Vagina (tissue), 2 donors: ENCODE measurements at regions not wholly inside any gene's neighbourhood (a gene's known extent, or its start where the extent isn't known, plus 50 kb on each side); places are given as distances from the start of the nearest gene placed in this dataset.

Experiments used
- DNase-seq, 2 donors: peaks; one replicate each; pipeline ENCODE4 v3.0.0-alpha.2; 2017; ENCODE audit errors: extremely low spot score in 2 of 2
- H3K27ac ChIP-seq: fragments of 200-600 bp; sonication (generic); one replicate; pipeline ENCODE4 v1.5.1; 2019
- H3K27me3 ChIP-seq: fragments of 200-600 bp; sonication (generic); one replicate; pipeline ENCODE4 v1.5.1; 2019
- H3K36me3 ChIP-seq, 2 donors: fragments of 200-600 bp; sonication (generic); one replicate each; pipeline ENCODE4 v1.5.1; 2017 to 2019
- H3K4me1 ChIP-seq: fragments of 200-600 bp; sonication (generic); one replicate; pipeline ENCODE4 v1.5.1; 2019
- H3K4me3 ChIP-seq, 2 donors: fragments of 200-600 bp; sonication (generic); 1 replicate in 1 of 2; 2 replicates in 1 of 2; pipeline ENCODE4 v1.5.1; 2016 to 2019
- H3K9me3 ChIP-seq: fragments of 200-600 bp; sonication (generic); one replicate; pipeline ENCODE4 v1.5.1; 2019
- POLR2A ChIP-seq, 2 donors: fragments of 450-650 bp; IDR thresholded peaks; one replicate each; pipeline ENCODE4 v1.6.1; 2017; ENCODE audit warnings: antibody characterized with exemption in 2 of 2, mild to moderate bottlenecking in 2 of 2, moderate library complexity in 2 of 2
- POLR2AphosphoS5 ChIP-seq, 2 donors: sonication (generic); formaldehyde crosslinking; IDR thresholded peaks; one replicate each; pipeline ENCODE4 v1.9.0; 2017; ENCODE audit warnings: antibody characterized with exemption in 2 of 2, mild to moderate bottlenecking in 2 of 2, low read depth in 1 of 2; ENCODE audit not compliant: insufficient read depth in 1 of 2
- intact Hi-C: fragments of 100-400 bp; cut with DNase I; formaldehyde crosslinking; loops from one replicate; pipeline ENCODE4 v1.15.1; 2023
- TF ChIP-seq, protein P1 (sequence below), 3 experiments: fragments of 450-650 bp in 2 of 3; fragments of 200-600 bp in 1 of 3; sonication (generic) in 1 of 3; IDR thresholded peaks; one replicate each; pipeline ENCODE4 v1.5.1; 2017 to 2019; ENCODE audit warnings: antibody characterized with exemption in 3 of 3, mild to moderate bottlenecking in 2 of 3, moderate library complexity in 2 of 3

DNA sequence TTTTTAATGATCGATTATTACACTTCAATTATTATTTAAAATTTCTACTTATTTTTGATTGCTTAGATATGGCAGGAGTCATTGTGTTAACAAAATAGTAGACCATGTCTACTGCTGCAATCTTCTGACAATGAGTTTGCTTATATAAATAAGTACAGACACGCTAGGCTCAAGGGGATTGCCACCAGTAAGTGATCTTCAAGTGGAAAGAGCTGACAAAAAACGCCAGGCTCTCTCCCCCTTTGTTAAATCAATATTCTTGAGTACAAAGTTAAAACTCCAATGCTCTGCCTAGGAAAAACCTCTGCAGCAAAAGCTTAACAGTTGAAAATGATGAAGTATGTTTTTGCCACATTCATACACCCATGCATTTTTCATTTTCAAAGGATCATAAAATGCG, 738.1 kb downstream of the HDGFL1 start:
- H3K27me3 ChIP-seq = no peaks in the 10 kb centered on the region
- DNase-seq = no peak
- TF ChIP-seq POLR2A (IDR thresholded peaks at IDR 0.05) = no peak
- no peak for TF ChIP-seq POLR2AphosphoS5 (IDR thresholded peaks at IDR 0.05; ENCODE audit: insufficient read depth in 1 of 2, low read depth in 1 of 2)
- TF ChIP-seq, protein P1, sequence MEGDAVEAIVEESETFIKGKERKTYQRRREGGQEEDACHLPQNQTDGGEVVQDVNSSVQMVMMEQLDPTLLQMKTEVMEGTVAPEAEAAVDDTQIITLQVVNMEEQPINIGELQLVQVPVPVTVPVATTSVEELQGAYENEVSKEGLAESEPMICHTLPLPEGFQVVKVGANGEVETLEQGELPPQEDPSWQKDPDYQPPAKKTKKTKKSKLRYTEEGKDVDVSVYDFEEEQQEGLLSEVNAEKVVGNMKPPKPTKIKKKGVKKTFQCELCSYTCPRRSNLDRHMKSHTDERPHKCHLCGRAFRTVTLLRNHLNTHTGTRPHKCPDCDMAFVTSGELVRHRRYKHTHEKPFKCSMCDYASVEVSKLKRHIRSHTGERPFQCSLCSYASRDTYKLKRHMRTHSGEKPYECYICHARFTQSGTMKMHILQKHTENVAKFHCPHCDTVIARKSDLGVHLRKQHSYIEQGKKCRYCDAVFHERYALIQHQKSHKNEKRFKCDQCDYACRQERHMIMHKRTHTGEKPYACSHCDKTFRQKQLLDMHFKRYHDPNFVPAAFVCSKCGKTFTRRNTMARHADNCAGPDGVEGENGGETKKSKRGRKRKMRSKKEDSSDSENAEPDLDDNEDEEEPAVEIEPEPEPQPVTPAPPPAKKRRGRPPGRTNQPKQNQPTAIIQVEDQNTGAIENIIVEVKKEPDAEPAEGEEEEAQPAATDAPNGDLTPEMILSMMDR (IDR thresholded peaks at IDR 0.05) = no peak
- no peaks in the 10 kb centered on the region for H3K4me1 ChIP-seq
- H3K36me3 ChIP-seq = no peaks in the 10 kb centered on the region
- H3K4me3 ChIP-seq = no peak overlapping the region
- intact Hi-C loops = loop anchor here (10.0 kb wide), 1 partner anchor 533 kb away; no protein-coding TSS in a partner anchor
- H3K9me3 ChIP-seq = no peaks in the 10 kb centered on the region
- no peak overlapping the region for H3K27ac ChIP-seq

DNA sequence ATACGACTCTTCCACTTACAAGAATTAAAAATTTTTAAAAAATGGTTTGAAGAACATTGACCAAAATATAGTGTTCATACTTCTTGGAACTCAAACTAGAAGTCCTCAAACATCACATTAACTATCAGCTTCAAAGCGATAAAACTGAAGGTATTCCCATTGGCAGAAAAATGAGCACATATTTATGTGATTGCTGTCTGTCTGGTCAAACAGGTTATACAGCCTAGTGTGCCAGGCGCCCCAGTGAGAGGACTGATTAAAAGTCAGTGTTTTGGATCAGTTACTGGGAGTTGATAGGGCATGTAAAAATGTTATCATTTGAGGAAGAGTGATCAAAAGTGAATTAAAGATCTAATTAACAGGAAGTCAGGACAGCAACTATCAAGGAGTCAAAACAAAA, 738.8 kb downstream of the HDGFL1 start:
- intact Hi-C loops = loop anchor here (10.0 kb wide), 1 partner anchor 533 kb away; no protein-coding TSS in a partner anchor
- H3K4me3 ChIP-seq = no peak overlapping the region
- H3K9me3 ChIP-seq = no peaks in the 10 kb centered on the region
- TF ChIP-seq, protein P1 (IDR thresholded peaks at IDR 0.05) = no peak
- TF ChIP-seq POLR2A (IDR thresholded peaks at IDR 0.05) (no peak), POLR2AphosphoS5 (IDR thresholded peaks at IDR 0.05; ENCODE audit: insufficient read depth in 1 of 2, low read depth in 1 of 2) (no peak)
- no peaks in the 10 kb centered on the region for H3K27me3 ChIP-seq
- DNase-seq = no peak
- no peaks in the 10 kb centered on the region for H3K4me1 ChIP-seq
- H3K27ac ChIP-seq = no peak overlapping the region
- no peaks in the 10 kb centered on the region for H3K36me3 ChIP-seq

DNA sequence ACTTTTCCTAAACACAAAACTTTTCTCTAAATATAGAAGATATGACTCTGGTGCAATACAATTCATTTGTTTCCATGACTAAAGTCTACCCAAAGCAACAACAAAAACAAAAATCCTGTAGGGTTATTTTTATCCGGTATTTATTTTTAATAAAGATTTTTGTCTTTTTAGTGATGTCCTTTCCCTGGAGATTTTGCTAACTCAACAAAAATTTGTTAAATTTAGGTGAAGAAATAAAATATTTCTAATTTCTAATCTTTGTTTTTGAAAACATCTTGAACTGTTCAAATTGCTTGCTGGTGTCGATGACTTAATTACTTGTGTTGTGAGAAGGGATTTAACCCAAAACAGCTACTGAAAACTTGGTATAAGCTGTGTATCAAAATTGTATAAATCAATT, 741.8 kb downstream of the HDGFL1 start:
- DNase-seq = no peak
- intact Hi-C loops = no loop called here
- no peak for TF ChIP-seq POLR2A (IDR thresholded peaks at IDR 0.05)
- Histone ChIP-seq H3K4me3 (no peak overlapping the region), H3K27me3 (no peaks in the 10 kb centered on the region), H3K9me3 (no peaks in the 10 kb centered on the region), H3K27ac (no peak overlapping the region), H3K36me3 (no peaks in the 10 kb centered on the region), H3K4me1 (no peaks in the 10 kb centered on the region)

DNA sequence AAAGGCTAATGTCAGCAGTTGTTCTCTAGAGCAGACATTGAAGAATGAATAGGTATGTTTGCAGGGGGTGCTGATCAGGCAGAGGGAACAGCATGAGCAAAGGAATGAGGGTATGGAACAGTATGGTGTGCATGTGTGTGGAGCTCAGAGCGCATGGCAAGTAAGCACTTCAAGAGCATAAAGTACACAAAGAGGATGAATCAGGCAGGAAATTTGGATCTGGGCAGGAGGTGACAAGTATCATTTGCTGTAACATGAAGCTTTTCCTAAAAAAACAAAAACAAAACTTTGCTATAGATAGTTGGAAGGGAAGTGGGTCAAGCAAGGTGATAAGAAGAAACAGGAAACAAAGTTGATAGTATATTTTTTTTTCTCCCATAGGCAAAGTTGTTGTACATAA, 746.8 kb downstream of the HDGFL1 start:
- no peak for DNase-seq
- Histone ChIP-seq H3K9me3 (no peaks in the 10 kb centered on the region), H3K4me1 (no peaks in the 10 kb centered on the region), H3K4me3 (no peak overlapping the region), H3K36me3 (no peaks in the 10 kb centered on the region), H3K27ac (no peak overlapping the region), H3K27me3 (no peaks in the 10 kb centered on the region)
- intact Hi-C loops = no loop called here
- TF ChIP-seq, protein P1 (IDR thresholded peaks at IDR 0.05) = no peak
- TF ChIP-seq POLR2AphosphoS5 (IDR thresholded peaks at IDR 0.05; ENCODE audit: insufficient read depth in 1 of 2, low read depth in 1 of 2) (no peak), POLR2A (IDR thresholded peaks at IDR 0.05) (no peak)

DNA sequence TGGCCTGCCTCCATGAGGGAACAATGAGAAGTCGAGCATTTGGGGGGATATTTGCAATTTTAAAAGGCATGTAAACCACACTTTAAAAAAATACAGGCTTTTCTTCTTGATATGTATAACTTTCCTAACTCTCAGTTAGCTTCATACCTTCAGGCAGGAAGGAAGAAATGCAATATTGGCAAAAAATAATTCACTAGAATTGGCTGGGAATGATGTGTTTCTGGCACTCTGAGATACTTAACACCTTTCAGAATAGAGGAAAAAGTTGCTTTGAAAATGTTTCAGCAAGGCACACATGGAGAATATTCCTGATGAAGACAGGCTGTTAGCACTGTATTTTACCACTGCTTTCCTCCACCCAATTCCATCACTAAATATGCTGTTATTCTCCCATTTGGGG, 747.6 kb downstream of the HDGFL1 start:
- intact Hi-C loops = no loop called here
- DNase-seq = no peak
- H3K27ac ChIP-seq = no peak overlapping the region
- H3K27me3 ChIP-seq = no peaks in the 10 kb centered on the region
- H3K4me3 ChIP-seq = no peak overlapping the region
- H3K9me3 ChIP-seq = no peaks in the 10 kb centered on the region
- H3K36me3 ChIP-seq = no peaks in the 10 kb centered on the region
- TF ChIP-seq POLR2A (IDR thresholded peaks at IDR 0.05) (no peak), POLR2AphosphoS5 (IDR thresholded peaks at IDR 0.05; ENCODE audit: insufficient read depth in 1 of 2, low read depth in 1 of 2) (no peak)
- TF ChIP-seq, protein P1 (IDR thresholded peaks at IDR 0.05) = no peak
- H3K4me1 ChIP-seq = no peaks in the 10 kb centered on the region

DNA sequence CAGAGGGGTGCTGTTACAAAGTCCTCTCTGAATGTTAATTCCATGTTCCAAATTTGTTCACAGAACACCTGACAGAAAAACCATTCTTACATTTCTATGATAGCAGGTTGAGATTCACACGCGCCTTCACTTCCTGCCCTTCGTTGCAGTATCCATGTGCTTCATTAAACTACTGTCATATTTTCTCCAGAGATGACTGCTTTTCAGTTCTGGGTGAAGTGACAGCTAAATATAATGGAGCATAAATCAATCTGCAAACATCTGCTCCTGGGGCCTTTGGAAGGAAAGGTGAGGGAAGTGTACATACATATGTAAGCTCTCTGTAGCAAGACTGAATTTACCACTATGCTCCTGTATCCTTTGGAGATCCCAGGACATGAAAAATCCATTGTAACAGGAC, 750.2 kb downstream of the HDGFL1 start:
- Histone ChIP-seq H3K4me3 (no peak overlapping the region), H3K9me3 (no peaks in the 10 kb centered on the region), H3K4me1 (no peaks in the 10 kb centered on the region), H3K36me3 (no peaks in the 10 kb centered on the region), H3K27me3 (no peaks in the 10 kb centered on the region), H3K27ac (no peak overlapping the region)
- TF ChIP-seq, protein P1 (IDR thresholded peaks at IDR 0.05) = no peak
- TF ChIP-seq POLR2AphosphoS5 (IDR thresholded peaks at IDR 0.05; ENCODE audit: insufficient read depth in 1 of 2, low read depth in 1 of 2) = no peak
- no peak for TF ChIP-seq POLR2A (IDR thresholded peaks at IDR 0.05)
- DNase-seq = no peak
- intact Hi-C loops = no loop called here
